IMR-90 (cell line): ENCODE measurements at regions not wholly inside any gene's neighbourhood (a gene's known extent, or its start where the extent isn't known, plus 50 kb on each side); places are given as distances from the start of the nearest gene placed in this dataset.

Experiments used
- ATAC-seq: fragments of 200-7000 bp; cut with Tn5 transposase; 2 replicates; pipeline ENCODE4 v1.9.1; 2020; ENCODE audit warnings: low read depth, mild to moderate bottlenecking, moderate library complexity
- BruUV-seq: library from RNA; stranded (reverse); fragments of 400-500 nt; replicated peaks from 2 replicates; lab custom pipeline; 2021; lab: Mats Ljungman, UMichigan
- CTCF ChIA-PET: fragments of 300-600 bp; formaldehyde crosslinking; extraction: SDS; loops from one replicate; lab custom pipeline; 2021; ENCODE audit warnings: antibody characterized with exemption; lab: Yijun Ruan, JAX
- POLR2A ChIA-PET: fragments of 300-600 bp; sonication (Branson Sonifier 250); formaldehyde crosslinking; loops from one replicate; lab custom pipeline; 2022; ENCODE audit warnings: antibody characterized with exemption; ENCODE audit not compliant: unreplicated experiment; lab: Charles Lee
- DNase-seq: peaks from one replicate; pipeline ENCODE4 v3.0.0; 2013
- H2AFZ ChIP-seq: replicated peaks from 2 replicates; pipeline ENCODE3; 2013; ENCODE audit warnings: low read length, mild to moderate bottlenecking; ENCODE audit not compliant: poor library complexity
- H2AK5ac ChIP-seq: 2 replicates; pipeline ENCODE4 v1.6.1; 2013; ENCODE audit warnings: low read depth, low read length, inconsistent platforms
- H2AK9ac ChIP-seq: replicated peaks from 2 replicates; pipeline ENCODE3; 2013; ENCODE audit warnings: mild to moderate bottlenecking, low read depth, low read length, moderate library complexity; ENCODE audit not compliant: poor library complexity
- H2BK120ac ChIP-seq: 2 replicates; pipeline ENCODE4 v1.6.1; 2013; ENCODE audit warnings: low read depth, low read length, inconsistent platforms
- H2BK15ac ChIP-seq: 3 replicates; pipeline ENCODE4 v1.6.1; 2013; ENCODE audit warnings: low read depth, low read length, inconsistent platforms
- H2BK20ac ChIP-seq: 2 replicates; pipeline ENCODE4 v1.6.1; 2013; ENCODE audit warnings: low read depth, mild to moderate bottlenecking, inconsistent platforms, low read length, moderate library complexity
- H2BK5ac ChIP-seq: 2 replicates; pipeline ENCODE4 v1.6.1; 2013; ENCODE audit warnings: mild to moderate bottlenecking, low read depth, low read length, inconsistent platforms; ENCODE audit not compliant: poor library complexity, severe bottlenecking
- H3K14ac ChIP-seq: replicated peaks from 2 replicates; pipeline ENCODE4 v1.6.1; 2013; ENCODE audit warnings: low read depth, low read length, inconsistent platforms
- H3K18ac ChIP-seq: 2 replicates; pipeline ENCODE4 v1.6.1; 2013; ENCODE audit warnings: low read depth, low read length, control low read depth
- H3K23ac ChIP-seq: 2 replicates; pipeline ENCODE4 v1.6.1; 2013; ENCODE audit warnings: low read depth, low read length, inconsistent platforms
- H3K27ac ChIP-seq: 2 replicates; pipeline ENCODE4 v1.5.1; 2013; ENCODE audit warnings: mild to moderate bottlenecking, control low read depth, low read length; ENCODE audit not compliant: insufficient read depth
- H3K27me3 ChIP-seq: 2 replicates; pipeline ENCODE4 v1.6.1; 2013; ENCODE audit warnings: low read length; ENCODE audit not compliant: control insufficient read depth, insufficient read depth
- H3K36me3 ChIP-seq: 2 replicates; pipeline ENCODE4 v1.6.1; 2013; ENCODE audit warnings: low read length, mixed read lengths; ENCODE audit not compliant: control insufficient read depth, insufficient read depth
- H3K4ac ChIP-seq: 2 replicates; pipeline ENCODE4 v1.6.1; 2013; ENCODE audit warnings: low read depth, low read length, inconsistent platforms
- H3K4me1 ChIP-seq: 2 replicates; pipeline ENCODE4 v1.6.1; 2013; ENCODE audit warnings: low read length, mixed read lengths; ENCODE audit not compliant: control insufficient read depth, insufficient read depth
- H3K4me2 ChIP-seq: 2 replicates; pipeline ENCODE4 v1.6.1; 2013; ENCODE audit warnings: low read depth, mild to moderate bottlenecking, control low read depth, low read length, moderate library complexity
- H3K4me3 ChIP-seq: 2 replicates; pipeline ENCODE4 v1.5.1; 2013; ENCODE audit warnings: low read depth, mild to moderate bottlenecking, control low read depth, low read length, moderate library complexity; ENCODE audit not compliant: insufficient read depth
- H3K56ac ChIP-seq: 2 replicates; pipeline ENCODE4 v1.6.1; 2013; ENCODE audit warnings: low read length, inconsistent platforms; ENCODE audit not compliant: insufficient read depth; ENCODE audit errors: extremely low read depth
- H3K79me1 ChIP-seq, 2 experiments: 2 replicates each; pipeline ENCODE4 v1.6.1; 2013; ENCODE audit warnings: low read length in 2 of 2, inconsistent platforms in 1 of 2, low read depth in 1 of 2
- H3K9ac ChIP-seq: 2 replicates; pipeline ENCODE4 v1.6.1; 2013; ENCODE audit warnings: low read depth, low read length, control low read depth
- H3K9me1 ChIP-seq: 2 replicates; pipeline ENCODE4 v1.6.1; 2013; ENCODE audit warnings: low read length, inconsistent platforms; ENCODE audit not compliant: insufficient read depth
- H3K9me3 ChIP-seq: 2 replicates; pipeline ENCODE4 v1.6.1; 2013; ENCODE audit warnings: low read length; ENCODE audit not compliant: control insufficient read depth, insufficient read depth
- H4K20me1 ChIP-seq: 2 replicates; pipeline ENCODE4 v1.6.1; 2013; ENCODE audit warnings: low read length, inconsistent platforms; ENCODE audit not compliant: insufficient read depth
- H4K5ac ChIP-seq: 2 replicates; pipeline ENCODE4 v1.6.1; 2013; ENCODE audit warnings: mild to moderate bottlenecking, low read depth, low read length, control low read depth
- H4K8ac ChIP-seq, 2 experiments: 2 replicates each; pipeline ENCODE4 v1.6.1; 2013; ENCODE audit warnings: low read depth in 2 of 2, low read length in 2 of 2, control low read depth in 1 of 2, inconsistent platforms in 1 of 2
- H4K91ac ChIP-seq: 2 replicates; pipeline ENCODE4 v1.6.1; 2013; ENCODE audit warnings: low read depth, low read length, inconsistent platforms; ENCODE audit not compliant: insufficient read depth
- CHD1 ChIP-seq: IDR thresholded peaks from 2 replicates; pipeline ENCODE4 v1.6.1; 2012; ENCODE audit warnings: low read depth, low read length, improper control_type of control experiment
- CTCF ChIP-seq: conservative IDR thresholded peaks from 2 replicates; pipeline ENCODE4 v1.5.1; 2012; ENCODE audit warnings: mild to moderate bottlenecking, low read depth, low read length, improper control_type of control experiment
- FOS ChIP-seq: fragments of 150-350 bp; IDR thresholded peaks from 2 replicates; pipeline ENCODE4 v1.6.1; 2016; ENCODE audit warnings: low read depth, low read length
- MAFK ChIP-seq: IDR thresholded peaks from 2 replicates; pipeline ENCODE4 v1.6.1; 2012; ENCODE audit warnings: low read depth, low read length, improper control_type of control experiment
- MXI1 ChIP-seq: IDR thresholded peaks from 2 replicates; pipeline ENCODE4 v1.6.1; 2012; ENCODE audit warnings: low read depth, mild to moderate bottlenecking, low read length, moderate library complexity, borderline replicate concordance
- POLR2A ChIP-seq: IDR thresholded peaks from 2 replicates; pipeline ENCODE4 v1.6.1; 2012; ENCODE audit warnings: mild to moderate bottlenecking, low read depth, low read length
- RCOR1 ChIP-seq: IDR thresholded peaks from 2 replicates; pipeline ENCODE4 v1.6.1; 2012; ENCODE audit warnings: mild to moderate bottlenecking, low read length, improper control_type of control experiment; ENCODE audit not compliant: insufficient replicate concordance
- RFX5 ChIP-seq: IDR thresholded peaks from 2 replicates; pipeline ENCODE4 v1.8.0; 2012; ENCODE audit warnings: low read depth, mild to moderate bottlenecking, low read length, moderate library complexity
- USF2 ChIP-seq: fragments of 150-350 bp; IDR thresholded peaks from 2 replicates; pipeline ENCODE4 v1.6.1; 2017; ENCODE audit warnings: mild to moderate bottlenecking, antibody characterized with exemption, low read length, low read depth
- WGBS, 2 experiments: methylation state at CpG; one replicate each; pipeline versions ENCODE4 v1.1.5 to v1.1.7; 2013; ENCODE audit warnings: missing lambda C conversion rate in 2 of 2; ENCODE audit not compliant: insufficient read length in 1 of 2; ENCODE audit errors: extremely low coverage in 2 of 2; 5-methylcytosine and 5-hydroxymethylcytosine counted together
- dilution Hi-C: fragments of 300-500 bp; cut with HindIII; formaldehyde crosslinking; loops from one replicate; pipeline ENCODE4 v1.14.3; 2018; ENCODE audit warnings: low sequenced_read_pairs; ENCODE audit not compliant: unreplicated experiment
- in situ Hi-C: fragments of 300-500 bp; cut with MboI; formaldehyde crosslinking; loops from 3 replicates; pipeline ENCODE4 v1.14.3; 2019; ENCODE audit warnings: low sequenced_read_pairs, inconsistent platforms, mixed read lengths
- intact Hi-C: fragments of 100-400 bp; cut with micrococcal nuclease; formaldehyde crosslinking; loops from 2 replicates; pipeline ENCODE4 v1.10.0; 2022

- Histone ChIP-seq H4K8ac (no peak overlapping the region), H2BK120ac (no peak overlapping the region), H4K20me1 (no peaks in the 10 kb centered on the region), H3K23ac (no peak overlapping the region), H3K9me3 (peaks cover 11% of the 10 kb centered on the region), H4K91ac (no peak overlapping the region), H3K4me3 (no peak overlapping the region), H4K5ac (no peak overlapping the region), H3K36me3 (no peaks in the 10 kb centered on the region), H3K4me2 (no peak overlapping the region), H2AFZ (no peak overlapping the region), H3K4me1 (no peaks in the 10 kb centered on the region), H2BK20ac (no peak overlapping the region), H3K56ac (no peak overlapping the region), H2BK5ac (no peak overlapping the region), H2AK5ac (no peak overlapping the region), H3K4ac (no peak overlapping the region), H3K18ac (no peak overlapping the region), H3K9me1 (no peaks in the 10 kb centered on the region), H3K9ac (no peak overlapping the region), H3K79me1 (no peaks in the 10 kb centered on the region), H3K27ac (no peak overlapping the region), H3K14ac (no peak overlapping the region), H2AK9ac (no peak overlapping the region), H2BK15ac (no peak overlapping the region), H3K27me3 (no peaks in the 10 kb centered on the region)
- ATAC-seq (no peak), DNase-seq (no peak)
- in situ Hi-C loops (no loop called here), dilution Hi-C loops (no loop called here), intact Hi-C loops (no loop called here)
- TF ChIP-seq POLR2A (no peak), MXI1 (no peak), CHD1 (no peak), RCOR1 (no peak), RFX5 (no peak), USF2 (no peak), FOS (no peak), CTCF (no peak), MAFK (no peak)
- ChIA-PET POLR2A (no interaction called here), CTCF (no interaction called here)
- no CpG with 5 or more reads among the region's 2 CpGs for WGBS, 2 experiments
- no TSS peak for BruUV-seq
These were observed 102.8 kb downstream of the ARRDC4 start for GRCh38 chr15:98063315-98063714.
